GM10248 (cell line): ENCODE measurements at regions not wholly inside any gene's neighbourhood (a gene's known extent, or its start where the extent isn't known, plus 50 kb on each side); places are given as distances from the start of the nearest gene placed in this dataset.

Experiments
- CTCF ChIA-PET: fragments of 300-600 bp; sonication (Branson Sonifier 250); formaldehyde crosslinking; extraction: SDS; loops from one replicate; lab custom pipeline; 2021; ENCODE audit warnings: antibody characterized with exemption; lab: Yijun Ruan, JAX
- POLR2A ChIA-PET: fragments of 350-650 bp; sonication (Branson Sonifier 250); formaldehyde crosslinking; extraction: SDS; loops from one replicate; lab custom pipeline; 2020; ENCODE audit warnings: antibody characterized with exemption; lab: Yijun Ruan, JAX
- DNase-seq: peaks from one replicate; pipeline ENCODE4 v3.0.0; 2012; ENCODE audit errors: extremely low spot score
- TF ChIP-seq, protein P1 (sequence below): IDR thresholded peaks from 2 replicates; pipeline ENCODE4 v1.5.1; 2012; ENCODE audit warnings: mild to moderate bottlenecking, low read depth; ENCODE audit errors: extremely low read depth, missing control alignments, control extremely low read depth

DNA sequence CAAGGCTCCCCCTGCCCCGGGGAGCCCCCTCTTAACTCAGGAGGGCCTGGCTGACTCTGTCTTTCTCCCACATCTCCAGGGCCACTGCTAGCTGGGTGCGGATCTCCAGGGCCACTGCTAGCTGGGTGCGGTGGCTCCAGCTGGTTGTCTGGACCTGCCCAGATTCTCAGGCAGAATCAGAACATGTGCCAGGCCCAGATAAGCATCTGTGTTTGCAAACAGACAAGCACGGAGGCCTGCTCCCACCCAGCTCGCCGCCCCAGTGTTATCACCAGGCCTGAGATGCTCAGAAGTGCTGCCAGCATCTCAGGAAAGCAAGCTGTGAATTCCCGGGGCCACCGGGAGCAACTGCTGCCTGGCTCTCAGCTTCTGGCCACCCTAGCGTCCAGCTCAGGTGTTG, 98.4 kb upstream of the FZD10 start:
- CTCF ChIA-PET = no interaction called here

DNA sequence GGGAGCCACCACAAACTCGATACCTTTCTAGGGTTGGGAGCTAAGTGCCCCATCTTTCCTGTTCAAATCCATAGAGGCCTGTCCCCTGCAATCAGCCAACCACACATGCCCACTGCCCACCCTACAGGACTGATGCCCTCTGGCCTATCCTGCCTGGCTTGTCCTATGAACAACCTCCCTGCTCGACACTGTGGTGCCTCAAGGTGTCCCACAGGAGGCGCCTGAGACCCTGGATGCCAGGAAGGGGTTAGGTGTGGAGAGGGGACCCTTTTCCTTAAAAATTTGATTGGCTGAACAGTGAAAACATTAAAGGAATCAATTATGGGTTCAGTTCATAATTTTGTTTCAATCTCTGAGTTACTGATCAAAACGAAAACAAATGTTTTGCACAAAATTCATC, 97.3 kb upstream of the FZD10 start:
- no peak for DNase-seq
- TF ChIP-seq, protein P1, sequence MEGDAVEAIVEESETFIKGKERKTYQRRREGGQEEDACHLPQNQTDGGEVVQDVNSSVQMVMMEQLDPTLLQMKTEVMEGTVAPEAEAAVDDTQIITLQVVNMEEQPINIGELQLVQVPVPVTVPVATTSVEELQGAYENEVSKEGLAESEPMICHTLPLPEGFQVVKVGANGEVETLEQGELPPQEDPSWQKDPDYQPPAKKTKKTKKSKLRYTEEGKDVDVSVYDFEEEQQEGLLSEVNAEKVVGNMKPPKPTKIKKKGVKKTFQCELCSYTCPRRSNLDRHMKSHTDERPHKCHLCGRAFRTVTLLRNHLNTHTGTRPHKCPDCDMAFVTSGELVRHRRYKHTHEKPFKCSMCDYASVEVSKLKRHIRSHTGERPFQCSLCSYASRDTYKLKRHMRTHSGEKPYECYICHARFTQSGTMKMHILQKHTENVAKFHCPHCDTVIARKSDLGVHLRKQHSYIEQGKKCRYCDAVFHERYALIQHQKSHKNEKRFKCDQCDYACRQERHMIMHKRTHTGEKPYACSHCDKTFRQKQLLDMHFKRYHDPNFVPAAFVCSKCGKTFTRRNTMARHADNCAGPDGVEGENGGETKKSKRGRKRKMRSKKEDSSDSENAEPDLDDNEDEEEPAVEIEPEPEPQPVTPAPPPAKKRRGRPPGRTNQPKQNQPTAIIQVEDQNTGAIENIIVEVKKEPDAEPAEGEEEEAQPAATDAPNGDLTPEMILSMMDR = no peak
- POLR2A ChIA-PET = no interaction called here
- CTCF ChIA-PET = no interaction called here

More for the DNA sequence above, 98.4 kb upstream of the FZD10 start:
- no peak for DNase-seq
- TF ChIP-seq, protein P1 = no peak
- POLR2A ChIA-PET = no interaction called here

DNA sequence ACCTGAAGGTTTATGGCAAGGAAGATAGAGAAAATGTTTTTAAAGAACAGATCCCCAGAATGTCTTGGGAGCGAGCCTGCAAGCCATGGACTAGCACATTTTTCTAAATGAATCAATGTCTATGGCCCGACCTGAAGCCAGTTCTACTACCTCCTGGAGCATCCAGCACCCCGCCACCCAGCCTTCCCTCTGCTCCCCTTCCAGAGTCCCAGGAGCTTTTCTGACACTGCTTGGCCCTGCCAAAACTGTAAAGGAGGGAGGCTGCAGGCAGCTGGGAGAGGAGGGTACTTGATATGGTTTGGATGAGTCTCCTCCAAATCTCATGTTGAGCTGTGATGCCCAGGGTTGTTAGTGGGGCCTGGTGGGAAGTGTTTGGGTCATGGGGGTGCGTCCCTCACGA, 95.5 kb upstream of the FZD10 start:
- TF ChIP-seq, protein P1 = no peak
- no peak for DNase-seq
- POLR2A ChIA-PET = no interaction called here
- CTCF ChIA-PET = no interaction called here

DNA sequence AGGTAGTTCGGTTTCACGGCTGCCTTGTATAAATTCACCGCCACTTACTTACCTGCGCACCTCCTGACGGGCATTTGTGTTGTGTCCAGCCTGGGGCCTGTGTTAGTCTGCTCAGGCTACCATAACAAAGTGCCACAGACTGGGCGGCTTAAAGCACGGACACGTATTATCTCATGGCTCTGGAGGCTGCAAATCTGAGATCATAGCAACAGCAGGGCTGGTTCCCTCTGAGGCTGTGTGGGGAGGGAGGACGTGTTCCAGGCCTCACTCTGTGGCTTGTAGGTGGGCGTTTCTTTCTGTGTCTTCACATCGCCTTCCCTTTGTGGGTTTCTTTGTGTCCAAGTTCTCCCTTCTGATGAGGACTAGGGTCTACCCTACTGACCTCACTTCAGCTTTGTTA, 93.5 kb upstream of the FZD10 start:
- POLR2A ChIA-PET = no interaction called here
- TF ChIP-seq, protein P1 = no peak
- CTCF ChIA-PET = no interaction called here
- no peak for DNase-seq

DNA sequence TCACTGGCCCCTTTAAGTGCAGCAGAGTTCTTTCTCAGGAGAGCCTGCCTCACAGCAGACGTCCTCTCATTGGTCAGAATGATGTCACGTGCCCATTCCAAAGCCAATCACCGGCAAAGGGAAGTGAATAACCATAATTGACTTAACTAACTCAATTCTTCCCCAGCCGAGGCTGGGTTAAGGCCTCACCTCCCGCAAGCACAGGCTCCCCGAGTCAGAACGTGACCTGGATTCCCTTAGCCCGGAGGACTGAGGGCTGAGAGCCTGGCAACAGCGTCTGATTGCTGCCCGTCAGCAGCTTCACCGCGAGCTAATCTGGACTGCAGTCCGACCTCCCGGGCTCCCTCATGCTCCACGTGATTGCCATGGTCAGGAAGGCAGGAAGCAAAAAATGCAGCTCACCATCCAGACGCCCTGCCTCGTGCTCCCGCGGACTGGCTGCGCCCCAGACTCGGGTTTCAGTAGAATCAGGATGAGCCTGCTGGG, 92.1 kb upstream of the FZD10 start:
- CTCF ChIA-PET = no interaction called here
- DNase-seq = no peak
- POLR2A ChIA-PET = no interaction called here
- TF ChIP-seq, protein P1 = no peak

DNA sequence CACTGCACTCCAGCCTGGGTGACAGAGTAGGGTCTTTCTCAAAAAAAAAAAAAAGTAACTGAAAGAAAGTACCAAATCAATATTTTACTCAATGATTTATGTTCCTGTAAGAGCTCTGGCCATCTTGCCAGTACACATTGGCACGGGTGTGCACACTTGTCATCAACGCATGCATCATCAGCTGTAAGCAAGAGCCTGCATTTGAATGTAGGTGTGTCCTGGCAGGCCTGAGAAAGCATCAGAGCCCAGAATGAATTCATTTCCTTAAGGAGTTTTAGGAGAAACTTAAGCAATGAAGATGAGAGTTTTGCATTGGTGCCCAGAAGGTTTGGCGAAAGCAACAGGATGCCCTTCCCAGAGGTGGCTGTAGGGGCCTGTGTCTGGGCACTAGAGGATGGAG, 88.5 kb upstream of the FZD10 start:
- POLR2A ChIA-PET = no interaction called here
- no peak for DNase-seq
- TF ChIP-seq, protein P1 = no peak
- CTCF ChIA-PET = interaction anchor here (1.1 kb wide), 1 partner anchor 105 kb away, joined by 3 read pairs; no protein-coding TSS in a partner anchor
